Cardiac muscle cell (in vitro differentiated cells and primary cell): ENCODE measurements at regions not wholly inside any gene's neighbourhood (a gene's known extent, or its start where the extent isn't known, plus 50 kb on each side); places are given as distances from the start of the nearest gene placed in this dataset.
"Not testable (repeated sequence)": the region's sequence is repeated elsewhere in the genome, so short reads cannot be mapped to it uniquely, and the experiment has no call there.

Experiments
- DNase-seq, 2 donors: peaks; one replicate each; pipeline versions ENCODE4 v3.0.0 to v3.0.0-alpha.2; 2010 to 2017; ENCODE audit warnings: low read depth in 1 of 2, low spot score in 1 of 2
- H3K27ac ChIP-seq: fragments of 200-600 bp; sonication (generic); 2 replicates; pipeline ENCODE4 v1.5.1; 2016
- H3K27me3 ChIP-seq: fragments of 200-600 bp; sonication (generic); 2 replicates; pipeline ENCODE4 v1.6.0; 2016; ENCODE audit warnings: control low read depth
- H3K36me3 ChIP-seq: fragments of 200-600 bp; sonication (generic); 2 replicates; pipeline ENCODE4 v1.5.1; 2016; ENCODE audit warnings: control low read depth
- H3K4me1 ChIP-seq: fragments of 200-600 bp; sonication (generic); 2 replicates; pipeline ENCODE4 v1.8.1; 2017; ENCODE audit warnings: low read depth, mild to moderate bottlenecking, mixed run types
- H3K4me3 ChIP-seq: fragments of 200-600 bp; sonication (generic); 2 replicates; pipeline ENCODE4 v1.5.1; 2016; ENCODE audit warnings: mild to moderate bottlenecking
- H3K9me3 ChIP-seq: fragments of 200-600 bp; sonication (generic); 2 replicates; pipeline ENCODE4 v1.5.1; 2017; ENCODE audit warnings: low read depth, mild to moderate bottlenecking, control low read depth
- CTCF ChIP-seq: IDR thresholded peaks from 2 replicates; pipeline ENCODE4 v1.5.1; 2012; ENCODE audit warnings: low read depth, mild to moderate bottlenecking, low read length

GRCh38 chr7:81053623-81054022 lies 134.8 kb upstream of the SEMA3C start:
- Histone ChIP-seq H3K4me1 (no peaks in the 10 kb centered on the region), H3K9me3 (no peaks in the 10 kb centered on the region), H3K36me3 (no peaks in the 10 kb centered on the region), H3K27me3 (no peaks in the 10 kb centered on the region), H3K4me3 (no peak overlapping the region), H3K27ac (no peak overlapping the region)
- no peak for TF ChIP-seq CTCF
- DNase-seq, result no peak

- no peak for DNase-seq
- Histone ChIP-seq H3K27ac (no peak overlapping the region), H3K4me3 (no peak overlapping the region), H3K4me1 (no peaks in the 10 kb centered on the region), H3K27me3 (no peaks in the 10 kb centered on the region), H3K9me3 (no peaks in the 10 kb centered on the region), H3K36me3 (no peaks in the 10 kb centered on the region)
- no peak for TF ChIP-seq CTCF
Observed at GRCh38 chr7:81051811-81052413, 133.1 kb upstream of the SEMA3C start.

GRCh38 chr7:81045491-81046030 lies 126.7 kb upstream of the SEMA3C start:
- H3K4me3 ChIP-seq, result no peak overlapping the region
- H3K27me3 ChIP-seq, result no peaks in the 10 kb centered on the region
- H3K4me1 ChIP-seq, result no peaks in the 10 kb centered on the region
- DNase-seq, result no peak
- H3K27ac ChIP-seq, result no peak overlapping the region
- TF ChIP-seq CTCF, result no peak
- H3K36me3 ChIP-seq, result no peaks in the 10 kb centered on the region
- H3K9me3 ChIP-seq, result no peaks in the 10 kb centered on the region

DNA sequence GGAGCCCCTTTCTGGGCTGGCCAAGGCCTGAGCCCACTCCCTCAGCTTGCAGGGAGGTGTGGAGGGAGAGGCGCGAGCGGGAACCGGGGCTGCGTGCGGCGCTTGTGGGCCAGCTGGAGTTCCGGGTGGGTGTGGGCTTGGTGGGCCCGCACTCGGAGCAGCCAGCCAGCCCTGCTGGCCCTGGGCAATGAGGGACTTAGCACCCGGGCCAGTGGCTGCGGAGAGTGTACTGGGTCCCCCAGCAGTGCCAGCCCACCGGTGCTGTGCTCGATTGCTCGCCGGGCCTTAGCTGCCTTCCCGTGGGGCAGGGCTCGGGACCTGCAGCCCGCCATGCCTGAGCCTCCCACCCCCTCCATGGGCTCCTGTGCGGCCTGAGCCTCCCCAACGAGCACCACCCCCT lies 123.8 kb upstream of the SEMA3C start:
- H3K36me3 ChIP-seq, H3K4me3 ChIP-seq, DNase-seq, H3K4me1 ChIP-seq, H3K27ac ChIP-seq, H3K9me3 ChIP-seq, H3K27me3 ChIP-seq: not testable (repeated sequence)

GRCh38 chr7:81040496-81040895 lies 121.6 kb upstream of the SEMA3C start:
- no peak overlapping the region for H3K4me3 ChIP-seq

More at GRCh38 chr7:81040496-81040895, 121.6 kb upstream of the SEMA3C start:
- H3K4me1 ChIP-seq, result no peaks in the 10 kb centered on the region
- H3K27me3 ChIP-seq, result no peaks in the 10 kb centered on the region
- no peak for DNase-seq
- no peak for TF ChIP-seq CTCF
- H3K36me3 ChIP-seq, result no peaks in the 10 kb centered on the region
- no peaks in the 10 kb centered on the region for H3K9me3 ChIP-seq
- H3K27ac ChIP-seq, result no peak overlapping the region
